ENCODE measurements at regions not wholly inside any gene's neighbourhood (a gene's known extent, or its start where the extent isn't known, plus 50 kb on each side); places are given as distances from the start of the nearest gene placed in this dataset.

DNA sequence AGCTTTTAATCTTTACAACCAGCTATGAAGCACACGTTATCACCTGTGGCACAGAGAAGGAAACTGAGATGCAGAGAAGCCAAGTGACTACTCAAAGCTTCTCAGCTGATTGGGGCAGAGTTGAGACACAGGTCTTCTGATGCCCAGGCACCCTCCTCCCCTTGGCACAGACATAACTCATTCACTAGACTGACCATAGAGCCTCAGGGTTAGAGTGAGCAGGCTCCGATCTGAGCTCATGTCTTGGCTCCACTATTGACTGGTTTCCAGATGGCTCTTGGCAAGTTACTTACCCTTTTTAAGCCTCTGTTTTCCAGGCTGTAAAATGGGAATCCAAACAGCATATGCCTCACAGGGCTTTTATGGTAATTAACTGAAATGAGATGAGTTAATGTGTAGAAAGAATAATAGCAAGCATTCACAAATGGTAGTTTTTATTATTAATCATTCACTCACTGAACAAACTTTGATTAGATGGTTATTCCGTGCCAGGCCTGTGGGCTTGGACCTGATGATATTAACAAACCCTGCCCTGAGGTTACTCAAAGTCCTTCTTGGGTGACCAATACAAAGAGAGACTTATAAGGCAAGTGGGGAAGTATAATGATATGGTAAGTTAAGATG, 184.3 kb downstream of the ANXA2 start:
- no peak for DNase-seq (ENCODE audit: low read depth)
- TF ChIP-seq, protein P1, sequence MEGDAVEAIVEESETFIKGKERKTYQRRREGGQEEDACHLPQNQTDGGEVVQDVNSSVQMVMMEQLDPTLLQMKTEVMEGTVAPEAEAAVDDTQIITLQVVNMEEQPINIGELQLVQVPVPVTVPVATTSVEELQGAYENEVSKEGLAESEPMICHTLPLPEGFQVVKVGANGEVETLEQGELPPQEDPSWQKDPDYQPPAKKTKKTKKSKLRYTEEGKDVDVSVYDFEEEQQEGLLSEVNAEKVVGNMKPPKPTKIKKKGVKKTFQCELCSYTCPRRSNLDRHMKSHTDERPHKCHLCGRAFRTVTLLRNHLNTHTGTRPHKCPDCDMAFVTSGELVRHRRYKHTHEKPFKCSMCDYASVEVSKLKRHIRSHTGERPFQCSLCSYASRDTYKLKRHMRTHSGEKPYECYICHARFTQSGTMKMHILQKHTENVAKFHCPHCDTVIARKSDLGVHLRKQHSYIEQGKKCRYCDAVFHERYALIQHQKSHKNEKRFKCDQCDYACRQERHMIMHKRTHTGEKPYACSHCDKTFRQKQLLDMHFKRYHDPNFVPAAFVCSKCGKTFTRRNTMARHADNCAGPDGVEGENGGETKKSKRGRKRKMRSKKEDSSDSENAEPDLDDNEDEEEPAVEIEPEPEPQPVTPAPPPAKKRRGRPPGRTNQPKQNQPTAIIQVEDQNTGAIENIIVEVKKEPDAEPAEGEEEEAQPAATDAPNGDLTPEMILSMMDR (IDR thresholded peaks at IDR 0.05; ENCODE audit: insufficient read depth, low read depth, low read length) = no peak

DNA sequence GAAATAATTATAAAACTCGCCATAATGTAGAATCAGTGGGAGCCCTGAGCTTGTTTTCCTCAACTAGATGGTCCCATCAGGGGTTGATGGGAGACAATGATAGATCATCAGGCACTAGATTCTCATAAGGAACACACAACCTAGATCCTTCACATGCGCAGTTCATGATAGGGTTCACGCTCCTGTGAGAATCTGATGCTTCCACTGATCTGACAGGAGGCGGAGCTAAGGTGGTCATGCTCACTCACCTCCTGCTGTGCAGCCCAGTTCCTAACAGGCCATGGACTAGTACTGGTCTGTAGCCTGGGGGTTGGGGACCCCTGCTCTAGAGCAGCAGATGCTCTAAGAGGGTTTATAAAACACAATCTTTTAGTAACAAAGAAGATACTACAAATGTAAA, 183.6 kb downstream of the ANXA2 start:
- DNase-seq (ENCODE audit: low read depth) = no peak
- H3K4me3 ChIP-seq (ENCODE audit: low read depth, low read length) = no peak overlapping the region
- TF ChIP-seq, protein P1 (IDR thresholded peaks at IDR 0.05; ENCODE audit: insufficient read depth, low read depth, low read length) = no peak

More for the DNA sequence above, 184.3 kb downstream of the ANXA2 start:
- no peak overlapping the region for H3K4me3 ChIP-seq (ENCODE audit: low read depth, low read length)

DNA sequence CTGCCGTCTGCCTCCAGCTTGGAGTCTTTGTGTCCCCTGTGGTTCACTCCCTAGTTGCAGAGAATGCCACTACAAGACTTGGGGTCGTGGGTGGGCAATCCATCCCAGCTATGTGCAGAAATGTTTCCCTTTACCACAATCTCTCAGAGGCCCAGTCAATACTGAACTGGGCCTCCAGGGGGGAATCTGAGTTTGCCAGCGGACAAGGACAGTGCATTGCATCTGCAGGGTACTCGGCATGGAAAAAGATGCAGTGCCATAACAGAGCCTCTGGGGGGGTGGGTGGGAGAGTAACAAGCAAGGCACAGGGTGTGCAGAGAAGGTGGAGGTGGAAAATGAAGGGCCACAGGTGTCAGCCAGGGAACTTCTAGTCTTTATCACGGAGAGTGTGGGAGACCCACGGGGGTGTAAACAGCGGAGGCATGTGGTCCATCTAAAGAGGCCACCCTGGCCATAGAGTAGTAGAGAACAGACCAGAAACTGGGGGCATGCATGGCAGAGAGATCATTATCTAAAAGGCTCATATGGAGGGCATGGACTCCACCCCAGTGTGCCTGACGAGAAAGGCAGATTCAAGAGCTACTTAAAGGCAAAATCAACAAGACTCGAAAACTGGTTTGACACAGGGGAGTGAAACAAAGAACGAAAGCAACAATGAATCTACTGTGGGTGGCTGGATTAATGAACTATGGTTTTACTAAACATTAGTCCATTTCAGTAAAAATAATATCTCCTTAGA, 182.4 kb downstream of the ANXA2 start:
- no peak overlapping the region for H3K4me3 ChIP-seq (ENCODE audit: low read depth, low read length)
- DNase-seq (ENCODE audit: low read depth) = no peak
- TF ChIP-seq, protein P1 (IDR thresholded peaks at IDR 0.05; ENCODE audit: insufficient read depth, low read depth, low read length) = no peak

DNA sequence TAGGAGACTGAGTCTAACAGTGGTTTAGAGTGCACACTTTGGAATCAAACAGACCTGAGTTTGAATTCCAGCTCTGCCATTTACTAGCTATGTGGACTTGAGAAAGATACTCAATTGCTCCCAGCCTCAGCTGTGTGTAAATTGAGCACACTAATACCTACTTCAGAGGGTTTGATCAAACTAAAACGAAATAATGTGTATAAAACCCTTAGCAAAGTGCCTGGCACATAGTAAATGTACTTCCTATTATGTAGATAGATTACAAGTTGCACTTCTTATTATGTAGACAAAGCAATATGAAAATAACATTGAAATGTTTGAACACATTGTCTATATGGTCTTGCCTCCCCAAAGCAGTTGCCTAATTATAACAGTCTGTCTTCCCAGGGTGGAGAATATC, 180.6 kb downstream of the ANXA2 start:
- DNase-seq (ENCODE audit: low read depth) = no peak
- H3K4me3 ChIP-seq (ENCODE audit: low read depth, low read length) = no peak overlapping the region
- TF ChIP-seq, protein P1 (IDR thresholded peaks at IDR 0.05; ENCODE audit: insufficient read depth, low read depth, low read length) = no peak

DNA sequence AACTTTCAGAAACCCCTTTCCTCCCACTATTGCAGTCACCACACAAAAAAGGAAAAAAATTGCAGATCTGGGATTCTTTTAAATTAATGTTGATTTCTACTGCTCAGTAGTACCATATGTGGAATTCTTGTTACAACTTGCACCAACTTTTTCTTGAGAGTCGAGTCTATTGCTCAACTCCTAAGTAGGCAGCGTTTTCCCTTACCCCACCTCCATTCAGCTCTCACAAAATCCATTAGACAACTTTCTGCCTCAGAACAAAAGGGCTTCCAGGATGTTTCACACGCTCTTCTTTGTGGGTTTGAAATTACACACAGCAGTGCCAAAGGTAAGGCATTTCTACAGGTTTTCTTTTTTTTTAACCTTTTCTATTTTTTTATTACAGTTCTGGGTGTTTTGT, 179.5 kb downstream of the ANXA2 start:
- DNase-seq (ENCODE audit: low read depth) = no peak
- TF ChIP-seq, protein P1 (IDR thresholded peaks at IDR 0.05; ENCODE audit: insufficient read depth, low read depth, low read length) = no peak
- no peak overlapping the region for H3K4me3 ChIP-seq (ENCODE audit: low read depth, low read length)

DNA sequence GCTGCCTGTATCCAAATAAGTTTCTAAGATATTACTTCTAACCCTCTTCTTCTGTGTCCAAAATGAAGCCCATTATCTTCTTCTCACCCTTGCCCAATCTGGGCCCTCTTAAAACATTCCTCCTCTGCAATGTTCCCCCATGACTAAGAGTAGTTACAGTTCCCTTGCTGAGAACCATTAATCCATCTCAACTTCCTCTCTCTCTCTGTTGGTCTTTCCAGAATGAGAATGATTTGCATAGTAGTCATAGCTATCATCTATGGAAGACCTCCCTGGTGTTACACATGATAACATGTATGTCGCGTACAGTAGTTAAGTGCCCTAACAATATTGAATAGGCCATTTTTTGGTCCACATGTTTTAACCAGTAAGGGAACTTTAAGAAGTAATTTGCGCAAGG, 177.9 kb downstream of the ANXA2 start:
- no peak for DNase-seq (ENCODE audit: low read depth)
- TF ChIP-seq, protein P1 (IDR thresholded peaks at IDR 0.05; ENCODE audit: insufficient read depth, low read depth, low read length) = no peak
- H3K4me3 ChIP-seq (ENCODE audit: low read depth, low read length) = no peak overlapping the region

All from fibroblast of villous mesenchyme (primary cell).